ENCODE measurements at regions not wholly inside any gene's neighbourhood (a gene's known extent, or its start where the extent isn't known, plus 50 kb on each side); places are given as distances from the start of the nearest gene placed in this dataset.

DNA sequence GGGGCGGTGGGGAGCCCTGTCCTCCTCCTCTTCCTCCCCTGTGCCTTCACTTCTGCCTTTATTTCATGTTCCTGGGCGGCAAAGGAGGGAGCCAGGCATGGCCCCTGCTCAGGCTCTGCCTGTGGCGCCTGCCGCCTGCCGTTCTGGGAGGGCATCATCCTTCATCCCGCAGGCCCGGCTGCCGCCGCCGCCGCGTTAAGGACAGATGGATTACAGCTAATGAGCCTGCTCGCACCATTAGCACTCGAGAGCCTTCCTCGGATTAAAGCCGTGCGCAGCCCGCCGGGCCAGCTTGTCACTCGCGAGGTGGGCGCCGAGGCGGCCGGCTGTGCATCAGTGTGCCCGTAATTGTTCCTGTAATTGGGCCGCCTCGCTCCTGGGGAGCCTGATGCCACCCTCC, 127.7 kb upstream of the GSE1 start:
- no peak overlapping the region for H2BK120ac ChIP-seq (ENCODE audit: low read depth, low read length)
- no peak overlapping the region for H2BK15ac ChIP-seq (ENCODE audit: low read depth, low read length)
- H3K27ac ChIP-seq (ENCODE audit: insufficient read depth, low read length) = no peak overlapping the region
- no peak overlapping the region for H3K56ac ChIP-seq (ENCODE audit: extremely low read depth, insufficient read depth, low read length)
- no peak overlapping the region for H3K23ac ChIP-seq (ENCODE audit: low read depth, low read length)
- H3K9me1 ChIP-seq (ENCODE audit: insufficient read depth, low read length) = 0 out of 2 replicates have a peak, but pooled peaks cover 3% of the 10 kb centered on the region
- no peak overlapping the region for H4K5ac ChIP-seq (ENCODE audit: low read depth, low read length)
- H3K4me2 ChIP-seq (ENCODE audit: low read depth, low read length) = no peak overlapping the region
- intact Hi-C loops (cut with micrococcal nuclease) (no loop called here), in situ Hi-C loops (cut with MboI; ENCODE audit: low sequenced_read_pairs) (no loop called here), dilution Hi-C loops (cut with HindIII; ENCODE audit: low sequenced_read_pairs, unreplicated experiment) (no loop called here)
- no peak overlapping the region for H2AFZ ChIP-seq (replicated peaks; ENCODE audit: low read length, poor library complexity)
- H3K4me1 ChIP-seq (ENCODE audit: control insufficient read depth, insufficient read depth, low read length) = no peaks in the 10 kb centered on the region
- no peak overlapping the region for H2AK9ac ChIP-seq (replicated peaks; ENCODE audit: low read depth, low read length, poor library complexity)
- no peak overlapping the region for H2BK5ac ChIP-seq (ENCODE audit: low read depth, low read length, poor library complexity, severe bottlenecking)
- no peak overlapping the region for H4K8ac ChIP-seq (ENCODE audit: low read depth in 2 of 2, low read length in 2 of 2)
- no peak for DNase-seq
- H3K4me3 ChIP-seq (ENCODE audit: insufficient read depth, low read depth, low read length) = no peak overlapping the region
- H3K79me1 ChIP-seq (ENCODE audit: low read depth in 1 of 2, low read length in 2 of 2) = peaks cover 9 to 15% of the 10 kb centered on the region in 2 experiments; a peak in 3 of 4 replicates
- no TSS peak for BruUV-seq (replicated peaks)
- no peak for TF ChIP-seq NFE2L2 (IDR thresholded peaks at IDR 0.05; ENCODE audit: low read depth, low read length)
- no peak for TF ChIP-seq CEBPB (IDR thresholded peaks at IDR 0.05; ENCODE audit: low read depth, low read length)
- TF ChIP-seq, protein P1, sequence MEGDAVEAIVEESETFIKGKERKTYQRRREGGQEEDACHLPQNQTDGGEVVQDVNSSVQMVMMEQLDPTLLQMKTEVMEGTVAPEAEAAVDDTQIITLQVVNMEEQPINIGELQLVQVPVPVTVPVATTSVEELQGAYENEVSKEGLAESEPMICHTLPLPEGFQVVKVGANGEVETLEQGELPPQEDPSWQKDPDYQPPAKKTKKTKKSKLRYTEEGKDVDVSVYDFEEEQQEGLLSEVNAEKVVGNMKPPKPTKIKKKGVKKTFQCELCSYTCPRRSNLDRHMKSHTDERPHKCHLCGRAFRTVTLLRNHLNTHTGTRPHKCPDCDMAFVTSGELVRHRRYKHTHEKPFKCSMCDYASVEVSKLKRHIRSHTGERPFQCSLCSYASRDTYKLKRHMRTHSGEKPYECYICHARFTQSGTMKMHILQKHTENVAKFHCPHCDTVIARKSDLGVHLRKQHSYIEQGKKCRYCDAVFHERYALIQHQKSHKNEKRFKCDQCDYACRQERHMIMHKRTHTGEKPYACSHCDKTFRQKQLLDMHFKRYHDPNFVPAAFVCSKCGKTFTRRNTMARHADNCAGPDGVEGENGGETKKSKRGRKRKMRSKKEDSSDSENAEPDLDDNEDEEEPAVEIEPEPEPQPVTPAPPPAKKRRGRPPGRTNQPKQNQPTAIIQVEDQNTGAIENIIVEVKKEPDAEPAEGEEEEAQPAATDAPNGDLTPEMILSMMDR (conservative IDR thresholded peaks at IDR 0.05; ENCODE audit: low read depth, low read length) = no peak
- TF ChIP-seq RAD21 (IDR thresholded peaks at IDR 0.05; ENCODE audit: low read length) = no peak
- TF ChIP-seq MAFK (IDR thresholded peaks at IDR 0.05; ENCODE audit: low read depth, low read length) = no peak
- no peak for TF ChIP-seq POLR2A (IDR thresholded peaks at IDR 0.05; ENCODE audit: low read depth, low read length)
- no peak for TF ChIP-seq RFX5 (IDR thresholded peaks at IDR 0.05; ENCODE audit: low read depth, low read length)
- TF ChIP-seq BHLHE40 (IDR thresholded peaks at IDR 0.05; ENCODE audit: low read depth, low read length) = no peak
- TF ChIP-seq MAZ (IDR thresholded peaks at IDR 0.05; ENCODE audit: borderline replicate concordance, low read depth, low read length) = no peak
- TF ChIP-seq MXI1 (IDR thresholded peaks at IDR 0.05; ENCODE audit: borderline replicate concordance, low read depth, low read length) = no peak
- TF ChIP-seq SMC3 (IDR thresholded peaks at IDR 0.05; ENCODE audit: low read depth, low read length) = no peak
- no peak for TF ChIP-seq RCOR1 (IDR thresholded peaks at IDR 0.05; ENCODE audit: insufficient replicate concordance, low read length)
- no peak for TF ChIP-seq CHD1 (IDR thresholded peaks at IDR 0.05; ENCODE audit: low read depth, low read length)
- TF ChIP-seq FOS (IDR thresholded peaks at IDR 0.05; ENCODE audit: low read depth, low read length) = no peak
- TF ChIP-seq ELK1 (IDR thresholded peaks at IDR 0.05; ENCODE audit: borderline replicate concordance, low read depth, low read length) = no peak
- TF ChIP-seq, protein P2, sequence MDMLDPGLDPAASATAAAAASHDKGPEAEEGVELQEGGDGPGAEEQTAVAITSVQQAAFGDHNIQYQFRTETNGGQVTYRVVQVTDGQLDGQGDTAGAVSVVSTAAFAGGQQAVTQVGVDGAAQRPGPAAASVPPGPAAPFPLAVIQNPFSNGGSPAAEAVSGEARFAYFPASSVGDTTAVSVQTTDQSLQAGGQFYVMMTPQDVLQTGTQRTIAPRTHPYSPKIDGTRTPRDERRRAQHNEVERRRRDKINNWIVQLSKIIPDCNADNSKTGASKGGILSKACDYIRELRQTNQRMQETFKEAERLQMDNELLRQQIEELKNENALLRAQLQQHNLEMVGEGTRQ (IDR thresholded peaks at IDR 0.05; ENCODE audit: low read depth, low read length) = no peak
- no peaks in the 10 kb centered on the region for H3K27me3 ChIP-seq (ENCODE audit: control insufficient read depth, insufficient read depth, low read length)
- 83% methylated on average over 20 of the region's 28 CpGs; no CpG with 5 or more reads in 1 of the 2 experiments for WGBS, 2 experiments (ENCODE audit: extremely low coverage in 2 of 2, insufficient read length in 1 of 2)
- no peak overlapping the region for H3K9ac ChIP-seq (ENCODE audit: low read depth, low read length)
- H3K9me3 ChIP-seq (ENCODE audit: control insufficient read depth, insufficient read depth, low read length) = no peaks in the 10 kb centered on the region
- ChIA-PET CTCF (no interaction called here), POLR2A (ENCODE audit: unreplicated experiment) (no interaction called here)
- H2AK5ac ChIP-seq (ENCODE audit: low read depth, low read length) = no peak overlapping the region
- no peak overlapping the region for H4K91ac ChIP-seq (ENCODE audit: insufficient read depth, low read depth, low read length)
- no peak overlapping the region for H3K18ac ChIP-seq (ENCODE audit: low read depth, low read length)
- H3K36me3 ChIP-seq (ENCODE audit: control insufficient read depth, insufficient read depth, low read length) = no peaks in the 10 kb centered on the region
- no peak overlapping the region for H3K14ac ChIP-seq (replicated peaks; ENCODE audit: low read depth, low read length)
- ATAC-seq (ENCODE audit: low read depth) = no peak
- no peak overlapping the region for H2BK20ac ChIP-seq (ENCODE audit: low read depth, low read length)
- H4K20me1 ChIP-seq (ENCODE audit: insufficient read depth, low read length) = peaks cover 46% of the 10 kb centered on the region
- no peak overlapping the region for H3K4ac ChIP-seq (ENCODE audit: low read depth, low read length)

All from IMR-90 (cell line).